Prostate gland (tissue), 2 donors: ENCODE measurements at regions not wholly inside any gene's neighbourhood (a gene's known extent, or its start where the extent isn't known, plus 50 kb on each side); places are given as distances from the start of the nearest gene placed in this dataset.
A peak's percentile ranks its signal among the peaks of the same experiment; 100 is the strongest.

Experiments
- DNase-seq: peaks from one replicate; pipeline ENCODE4 v3.0.0-alpha.2; 2019; ENCODE audit warnings: low spot score
- H3K27ac ChIP-seq, 2 donors: fragments of 200-600 bp; sonication (generic); 2 replicates each; pipeline ENCODE4 v1.5.1; 2017 to 2019
- H3K27me3 ChIP-seq: fragments of 200-600 bp; sonication (generic); replicated peaks from 2 replicates; pipeline ENCODE4 v1.5.1; 2019; ENCODE audit not compliant: insufficient read depth
- H3K36me3 ChIP-seq, 2 donors: fragments of 200-600 bp; sonication (generic); 1 replicate in 1 of 2; 2 replicates in 1 of 2; pipeline versions ENCODE4 v1.5.1 to v1.8.1; 2017 to 2019
- H3K4me1 ChIP-seq: fragments of 200-600 bp; sonication (generic); replicated peaks from 2 replicates; pipeline ENCODE4 v1.5.1; 2019
- H3K4me3 ChIP-seq, 2 donors: fragments of 200-600 bp; sonication (generic); 2 replicates each; pipeline ENCODE4 v1.5.1; 2017 to 2019
- H3K9me3 ChIP-seq: fragments of 200-600 bp; sonication (generic); 2 replicates; pipeline ENCODE4 v1.5.1; 2017
- POLR2A ChIP-seq: fragments of 450-650 bp; IDR thresholded peaks from one replicate; pipeline ENCODE4 v1.6.1; 2016; ENCODE audit warnings: antibody characterized with exemption, mild to moderate bottlenecking
- POLR2AphosphoS5 ChIP-seq: sonication (generic); formaldehyde crosslinking; IDR thresholded peaks from one replicate; pipeline ENCODE4 v1.6.1; 2017; ENCODE audit warnings: antibody characterized with exemption
- WGBS: methylation state at CpG from one replicate; pipeline ENCODE4 v1.1.5; 2018; 5-methylcytosine and 5-hydroxymethylcytosine counted together
- intact Hi-C: fragments of 100-400 bp; cut with DNase I; formaldehyde crosslinking; loops from one replicate; pipeline ENCODE4 v1.14.2; 2022
- TF ChIP-seq, protein P1 (sequence below), 4 experiments: fragments of 200-600 bp in 2 of 4; fragments of 450-650 bp in 2 of 4; sonication (generic) in 2 of 4; IDR thresholded peaks; 1 replicate in 3 of 4; 2 replicates in 1 of 4; pipeline ENCODE4 v1.5.1; 2016 to 2019; ENCODE audit warnings: antibody characterized with exemption in 4 of 4, mild to moderate bottlenecking in 2 of 4, moderate library complexity in 2 of 4

GRCh38 chr18:11320986-11321385, 171.6 kb upstream of the PIEZO2 start:
- Histone ChIP-seq H3K36me3 (no peaks in the 10 kb centered on the region), H3K4me3 (no peak overlapping the region), H3K27me3 (no peaks in the 10 kb centered on the region), H3K4me1 (no peaks in the 10 kb centered on the region), H3K9me3 (no peaks in the 10 kb centered on the region), H3K27ac (no peak overlapping the region)
- intact Hi-C loops, result no loop called here
- TF ChIP-seq POLR2A (no peak), POLR2AphosphoS5 (no peak)
- TF ChIP-seq, protein P1, sequence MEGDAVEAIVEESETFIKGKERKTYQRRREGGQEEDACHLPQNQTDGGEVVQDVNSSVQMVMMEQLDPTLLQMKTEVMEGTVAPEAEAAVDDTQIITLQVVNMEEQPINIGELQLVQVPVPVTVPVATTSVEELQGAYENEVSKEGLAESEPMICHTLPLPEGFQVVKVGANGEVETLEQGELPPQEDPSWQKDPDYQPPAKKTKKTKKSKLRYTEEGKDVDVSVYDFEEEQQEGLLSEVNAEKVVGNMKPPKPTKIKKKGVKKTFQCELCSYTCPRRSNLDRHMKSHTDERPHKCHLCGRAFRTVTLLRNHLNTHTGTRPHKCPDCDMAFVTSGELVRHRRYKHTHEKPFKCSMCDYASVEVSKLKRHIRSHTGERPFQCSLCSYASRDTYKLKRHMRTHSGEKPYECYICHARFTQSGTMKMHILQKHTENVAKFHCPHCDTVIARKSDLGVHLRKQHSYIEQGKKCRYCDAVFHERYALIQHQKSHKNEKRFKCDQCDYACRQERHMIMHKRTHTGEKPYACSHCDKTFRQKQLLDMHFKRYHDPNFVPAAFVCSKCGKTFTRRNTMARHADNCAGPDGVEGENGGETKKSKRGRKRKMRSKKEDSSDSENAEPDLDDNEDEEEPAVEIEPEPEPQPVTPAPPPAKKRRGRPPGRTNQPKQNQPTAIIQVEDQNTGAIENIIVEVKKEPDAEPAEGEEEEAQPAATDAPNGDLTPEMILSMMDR (IDR thresholded peaks at IDR 0.05), result no peak
- no peak for DNase-seq
- 67% methylated on average over 11 of the region's 11 CpGs for WGBS

- no peak for DNase-seq
- no peak overlapping the region for H3K4me3 ChIP-seq
- intact Hi-C loops, result loop anchor here (10.0 kb wide), 1 partner anchor 238 kb away; no protein-coding TSS in a partner anchor
- no peaks in the 10 kb centered on the region for H3K9me3 ChIP-seq
- TF ChIP-seq, protein P1 (IDR thresholded peaks at IDR 0.05), result no peak
- TF ChIP-seq POLR2A (no peak), POLR2AphosphoS5 (no peak)
- H3K36me3 ChIP-seq, result no peaks in the 10 kb centered on the region
- no peaks in the 10 kb centered on the region for H3K27me3 ChIP-seq
- no peak overlapping the region for H3K27ac ChIP-seq
- H3K4me1 ChIP-seq, result no peaks in the 10 kb centered on the region
Observed at GRCh38 chr18:11316546-11316945, 167.2 kb upstream of the PIEZO2 start.

DNA sequence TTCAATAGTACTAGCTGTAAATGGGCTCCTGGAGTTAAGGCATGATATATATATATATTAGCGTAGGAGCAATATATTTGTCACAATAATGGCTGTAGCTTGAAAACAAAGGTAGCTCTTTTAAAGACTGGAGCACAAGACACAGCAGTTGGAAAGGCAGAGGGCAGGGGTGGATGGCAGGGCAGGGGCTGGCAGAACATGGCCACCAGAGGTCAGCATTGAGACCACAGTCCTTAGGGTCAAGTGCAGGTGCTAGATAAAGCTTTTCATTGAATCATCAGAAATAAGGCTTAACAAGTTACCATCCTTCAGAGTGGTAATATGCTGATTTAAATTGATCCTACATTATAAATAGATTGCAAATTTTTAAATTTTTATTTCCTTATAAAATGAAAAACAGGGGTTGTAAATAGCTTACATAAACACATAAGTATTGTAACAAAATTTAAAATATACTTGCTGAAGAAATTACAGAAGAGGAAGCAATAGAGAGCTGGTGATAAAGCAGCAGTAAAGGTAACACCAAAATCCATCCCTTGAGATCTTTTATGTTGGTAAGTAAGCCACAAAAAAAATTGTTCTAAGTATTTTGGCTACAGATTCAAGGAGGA, 161.2 kb upstream of the PIEZO2 start:
- WGBS, result 87% methylated on average over 1 of the region's 1 CpG
- H3K27me3 ChIP-seq, result no peaks in the 10 kb centered on the region
- H3K9me3 ChIP-seq, result no peaks in the 10 kb centered on the region
- intact Hi-C loops, result loop anchor here (10.0 kb wide), 1 partner anchor 244 kb away; no protein-coding TSS in a partner anchor
- no peaks in the 10 kb centered on the region for H3K36me3 ChIP-seq
- H3K4me1 ChIP-seq, result no peaks in the 10 kb centered on the region
- DNase-seq, result no peak
- H3K4me3 ChIP-seq, result no peak overlapping the region
- no peak overlapping the region for H3K27ac ChIP-seq
- TF ChIP-seq POLR2A (no peak), POLR2AphosphoS5 (no peak)
- TF ChIP-seq, protein P1 (IDR thresholded peaks at IDR 0.05), result peak in 2 of 4 experiments; percentile 13 to 18

DNA sequence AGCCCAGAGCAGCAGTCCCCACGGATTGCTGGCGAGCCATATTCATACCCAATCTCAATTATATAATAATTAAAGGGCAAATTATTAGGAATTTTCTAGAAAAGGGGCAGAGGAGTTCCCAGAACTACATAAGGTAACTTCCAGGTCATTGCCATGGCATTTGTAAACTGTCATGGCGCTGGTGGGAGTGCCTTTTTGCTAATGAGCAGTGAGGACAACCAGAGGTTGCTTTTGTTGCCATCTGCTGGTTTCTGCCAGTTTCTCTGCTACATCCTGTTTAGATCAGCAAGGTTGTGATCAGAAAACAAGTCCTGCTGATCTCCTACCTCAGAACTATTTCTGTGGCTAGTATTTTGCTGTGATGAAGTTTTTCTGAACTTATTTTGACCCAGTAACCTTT, 159.8 kb upstream of the PIEZO2 start:
- TF ChIP-seq, protein P1 (IDR thresholded peaks at IDR 0.05), result no peak
- TF ChIP-seq POLR2AphosphoS5, result no peak
- TF ChIP-seq POLR2A, result no peak
- Histone ChIP-seq H3K27ac (no peak overlapping the region), H3K27me3 (no peaks in the 10 kb centered on the region), H3K9me3 (no peaks in the 10 kb centered on the region), H3K4me1 (no peaks in the 10 kb centered on the region), H3K4me3 (no peak overlapping the region), H3K36me3 (no peaks in the 10 kb centered on the region)
- intact Hi-C loops, result no loop called here
- DNase-seq, result no peak
- 94% methylated on average over 3 of the region's 3 CpGs for WGBS

DNA sequence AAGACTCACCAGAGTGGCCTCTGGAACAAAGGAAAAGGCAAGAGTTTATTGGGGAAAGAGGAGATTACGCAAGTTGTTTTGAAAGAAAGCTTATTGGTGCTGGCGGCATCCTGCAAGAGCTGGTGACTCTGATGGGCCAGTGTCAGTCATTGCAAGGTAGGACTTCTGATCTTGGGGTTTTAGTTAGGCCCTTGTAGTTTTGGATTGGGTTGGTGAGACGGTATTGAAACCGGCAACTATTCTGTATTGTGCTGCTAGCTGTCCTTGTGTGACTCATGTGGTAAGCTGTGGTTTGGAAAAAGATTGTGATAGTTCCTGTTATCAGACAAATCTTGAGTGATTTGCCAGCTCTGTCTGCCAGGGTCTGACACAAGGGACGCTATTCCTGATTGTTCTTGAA, 159.1 kb upstream of the PIEZO2 start:
- no peak overlapping the region for H3K4me3 ChIP-seq
- H3K36me3 ChIP-seq, result no peaks in the 10 kb centered on the region
- intact Hi-C loops, result no loop called here
- H3K27ac ChIP-seq, result no peak overlapping the region
- H3K27me3 ChIP-seq, result no peaks in the 10 kb centered on the region
- no peaks in the 10 kb centered on the region for H3K4me1 ChIP-seq
- no peaks in the 10 kb centered on the region for H3K9me3 ChIP-seq
- WGBS, result 62% methylated on average over 5 of the region's 5 CpGs
- no peak for DNase-seq
- TF ChIP-seq, protein P1 (IDR thresholded peaks at IDR 0.05), result no peak
- TF ChIP-seq POLR2AphosphoS5 (no peak), POLR2A (no peak)
